IPS-NIHi11 (cell line): ENCODE measurements at regions not wholly inside any gene's neighbourhood (a gene's known extent, or its start where the extent isn't known, plus 50 kb on each side); places are given as distances from the start of the nearest gene placed in this dataset.
"Not testable (repeated sequence)": the region's sequence is repeated elsewhere in the genome, so short reads cannot be mapped to it uniquely, and the experiment has no call there.

ENCODE experiments used
- DNase-seq: peaks from one replicate; pipeline ENCODE4 v3.0.0; 2012; ENCODE audit warnings: mixed read lengths, low spot score

DNA sequence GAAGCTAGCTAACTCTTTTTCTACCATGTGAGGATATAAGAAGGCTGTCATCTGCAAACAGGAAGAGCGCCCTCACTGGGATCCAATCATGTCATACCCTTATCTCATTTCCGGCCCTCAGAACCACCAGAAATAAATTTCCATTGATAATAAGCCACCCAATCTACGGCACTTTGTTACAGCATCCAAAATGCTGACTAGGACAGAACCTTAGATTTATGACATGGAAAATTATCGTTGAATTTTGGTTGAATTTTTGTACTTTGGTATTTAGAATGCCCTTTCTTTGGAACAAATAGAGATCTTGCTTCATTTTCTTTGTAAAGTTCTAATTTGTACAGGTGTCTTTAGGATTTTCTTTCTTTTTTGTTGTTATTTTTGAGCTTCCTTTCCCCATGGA lies 53.3 kb upstream of the CYLC2 start:
- DNase-seq = no peak

DNA sequence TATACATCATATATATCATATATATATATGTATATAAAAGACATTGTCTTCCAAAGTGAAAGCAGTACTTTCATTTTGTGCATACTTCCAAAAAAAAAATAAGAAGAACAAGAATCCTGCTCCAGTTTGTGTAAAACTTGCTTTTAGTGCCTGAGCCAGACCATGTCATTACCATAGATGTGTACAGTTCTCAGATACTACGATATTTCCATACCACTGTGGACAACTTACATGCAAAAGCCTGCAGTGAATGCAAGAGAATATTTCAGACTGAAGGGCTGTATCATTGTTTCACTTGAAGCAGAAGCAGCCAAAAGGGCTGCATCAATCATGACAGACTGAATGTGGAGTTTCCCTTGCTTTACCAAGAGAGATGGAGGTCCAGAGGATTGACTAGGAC lies 72.6 kb upstream of the CYLC2 start:
- DNase-seq = no peak

DNA sequence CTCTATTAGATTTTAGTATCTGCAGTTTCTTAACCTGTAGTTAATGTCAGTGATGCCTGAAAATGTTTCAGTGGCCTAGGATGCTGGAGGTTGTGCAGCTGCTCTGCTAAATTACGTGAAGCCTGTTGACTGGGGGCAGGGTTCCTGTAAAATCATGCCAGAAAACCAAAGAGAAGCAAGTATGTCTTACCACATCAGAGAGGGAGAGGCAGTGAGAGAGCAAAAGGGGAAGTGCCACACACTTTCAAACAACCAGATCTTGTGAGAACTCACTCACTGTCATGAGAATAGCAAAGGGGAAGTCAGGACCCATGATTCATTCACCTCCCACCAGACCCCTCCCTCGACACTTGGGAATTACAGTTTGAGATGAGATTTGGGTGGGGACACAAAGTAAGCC lies 83.9 kb upstream of the CYLC2 start:
- no peak for DNase-seq

DNA sequence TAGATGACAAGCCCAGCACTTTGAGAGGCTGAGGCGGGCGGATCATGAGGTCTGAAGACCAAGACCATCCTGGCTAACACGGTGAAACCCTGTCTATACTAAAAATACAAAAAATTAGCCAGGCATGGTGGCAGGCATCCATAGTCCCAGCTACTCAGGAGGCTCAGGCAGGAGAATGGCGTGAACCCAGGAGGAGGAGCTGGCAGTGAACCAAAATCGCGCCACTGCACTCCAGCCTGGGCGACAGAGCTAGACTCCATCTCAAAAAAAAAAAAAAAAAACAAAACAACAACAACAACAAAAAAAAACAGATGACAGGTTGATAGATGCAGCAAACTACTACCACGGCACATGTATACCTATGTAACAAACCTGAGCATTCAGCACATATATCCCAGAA lies 89.3 kb upstream of the CYLC2 start:
- not testable (repeated sequence) for DNase-seq

DNA sequence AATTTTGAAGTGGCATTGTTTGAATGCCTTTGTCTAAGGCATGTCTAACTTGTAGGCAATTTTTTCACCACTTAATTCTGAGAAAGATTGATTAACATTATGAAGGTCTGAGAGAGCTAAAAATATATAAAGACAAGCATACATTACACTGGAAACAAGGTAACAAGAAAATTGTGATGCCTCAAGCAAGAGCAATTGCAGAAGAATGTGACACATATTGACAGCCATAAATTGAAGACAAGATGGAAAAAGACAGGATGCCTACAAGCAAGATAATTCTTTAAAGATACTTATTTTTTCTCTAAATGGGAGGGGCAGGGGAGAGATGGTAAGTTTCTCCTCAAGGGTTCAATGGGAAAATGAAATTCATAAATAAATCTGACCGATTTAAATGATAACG lies 103.1 kb upstream of the CYLC2 start:
- DNase-seq = no peak

DNA sequence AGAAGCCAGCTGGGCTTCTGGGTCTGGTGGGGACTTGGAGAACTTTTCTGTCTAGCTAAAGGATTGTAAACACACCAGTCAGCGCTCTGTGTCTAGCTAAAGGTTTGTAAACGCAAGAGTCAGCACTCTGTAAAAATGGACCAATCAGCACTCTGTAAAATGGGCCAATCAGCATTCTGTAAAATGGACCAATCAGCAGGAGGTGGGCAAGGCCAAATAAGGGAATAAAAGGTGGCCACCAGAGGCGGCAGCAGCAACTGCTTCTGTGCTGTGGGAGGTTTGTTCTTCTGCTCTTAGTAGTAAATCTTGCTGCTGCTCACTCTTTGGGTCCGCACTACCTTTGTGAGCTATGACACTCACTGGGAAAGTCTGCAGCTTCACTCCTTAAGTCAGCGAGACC lies 106.4 kb upstream of the CYLC2 start:
- not testable (repeated sequence) for DNase-seq

DNA sequence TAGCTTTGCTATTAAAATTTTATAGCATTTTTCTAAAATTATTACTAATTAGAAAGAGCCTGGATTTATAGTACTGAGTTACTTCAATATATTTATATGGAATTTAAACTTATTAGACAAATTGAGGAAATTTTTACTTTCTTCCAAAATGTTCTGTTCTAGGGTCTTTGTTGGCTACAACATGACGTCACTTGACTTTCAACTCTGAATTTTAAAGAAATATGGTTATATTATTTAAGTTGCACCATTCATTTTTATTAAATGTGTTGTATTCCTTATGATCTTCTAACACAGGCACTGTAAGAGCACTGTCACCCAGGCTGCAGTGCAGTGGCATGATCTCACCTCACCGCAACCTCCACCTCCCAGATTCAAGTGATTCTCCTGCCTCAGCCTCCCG lies 119.4 kb upstream of the CYLC2 start:
- DNase-seq = no peak

DNA sequence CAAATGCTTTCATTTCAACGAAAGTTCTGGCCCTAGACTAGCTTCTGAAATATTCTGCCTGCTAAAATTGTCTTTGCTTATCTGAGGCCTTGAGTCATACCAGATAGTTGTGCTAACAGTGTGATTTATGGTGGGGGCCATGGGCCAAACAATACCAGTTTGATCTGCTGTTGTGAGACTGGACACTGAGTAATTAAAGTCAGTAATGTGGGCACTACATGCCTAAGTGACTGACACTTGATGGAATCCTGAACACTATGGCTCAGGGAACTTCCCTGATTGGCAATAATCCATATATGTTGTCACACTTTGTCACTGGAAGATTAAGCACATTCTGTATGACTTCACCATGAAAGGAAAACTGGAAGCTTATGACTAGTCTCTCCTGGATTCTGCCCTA lies 127.6 kb upstream of the CYLC2 start:
- no peak for DNase-seq

DNA sequence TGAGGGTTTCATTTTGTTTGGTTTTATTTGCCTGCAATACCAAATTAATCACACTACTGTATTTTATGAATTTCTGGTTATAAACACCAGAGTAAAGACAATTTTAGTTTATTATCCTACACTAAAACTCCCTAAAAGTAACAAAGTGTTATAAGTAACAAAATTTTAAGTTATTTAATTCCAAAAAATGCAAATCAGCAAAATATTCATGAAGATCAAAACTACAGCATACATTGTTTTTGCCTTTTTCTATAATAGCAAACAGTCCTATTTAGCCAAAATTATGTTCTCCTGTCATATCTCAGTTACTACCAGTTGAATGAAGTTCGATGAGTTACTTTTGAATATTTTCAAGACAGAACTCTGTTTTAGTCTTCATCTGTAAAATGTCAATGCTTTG lies 132.7 kb upstream of the CYLC2 start:
- no peak for DNase-seq

DNA sequence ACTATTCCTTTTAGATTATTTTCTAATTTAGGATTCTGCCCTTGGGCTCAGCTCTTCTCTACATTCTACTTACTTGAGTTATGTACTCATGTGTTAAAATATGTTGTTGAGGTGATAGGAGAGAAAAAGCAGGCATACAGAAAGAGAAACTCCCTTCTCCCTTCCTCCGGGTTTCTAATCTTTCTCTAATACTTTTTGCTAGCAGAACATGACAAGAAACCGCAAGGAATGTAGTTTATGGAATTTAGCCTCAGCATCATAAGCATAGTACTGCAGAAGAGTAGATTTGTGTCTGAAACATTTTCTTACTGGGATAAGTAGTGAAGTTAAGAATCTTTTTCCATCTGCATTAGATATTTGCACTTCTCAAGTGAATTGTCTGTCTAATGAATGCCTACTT lies 139.5 kb upstream of the CYLC2 start:
- no peak for DNase-seq

DNA sequence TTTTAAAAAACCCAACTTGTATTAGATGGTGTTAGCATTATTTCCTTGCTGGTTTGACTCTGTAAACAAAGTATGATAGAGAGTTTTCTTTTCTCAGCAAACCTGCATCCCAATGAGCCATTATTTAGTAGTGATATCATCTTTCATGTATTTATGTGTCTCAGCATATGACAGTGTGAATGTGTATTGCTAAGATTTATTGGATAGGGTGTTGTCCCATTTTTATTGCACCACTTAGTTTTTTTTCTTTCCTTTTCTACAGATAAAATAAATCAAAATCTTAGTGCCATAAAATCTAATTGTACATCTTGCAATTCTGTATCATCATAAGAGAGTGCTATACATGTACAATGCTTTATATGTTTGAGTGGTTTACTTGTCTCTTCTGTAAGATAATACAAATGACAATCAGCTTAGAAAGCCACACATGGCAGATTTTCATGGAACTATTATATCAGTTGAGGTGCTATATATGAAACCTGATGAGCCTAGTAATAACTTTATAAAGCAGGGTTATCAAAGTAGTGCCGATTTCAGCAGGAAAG lies 149.2 kb upstream of the CYLC2 start:
- no peak for DNase-seq

DNA sequence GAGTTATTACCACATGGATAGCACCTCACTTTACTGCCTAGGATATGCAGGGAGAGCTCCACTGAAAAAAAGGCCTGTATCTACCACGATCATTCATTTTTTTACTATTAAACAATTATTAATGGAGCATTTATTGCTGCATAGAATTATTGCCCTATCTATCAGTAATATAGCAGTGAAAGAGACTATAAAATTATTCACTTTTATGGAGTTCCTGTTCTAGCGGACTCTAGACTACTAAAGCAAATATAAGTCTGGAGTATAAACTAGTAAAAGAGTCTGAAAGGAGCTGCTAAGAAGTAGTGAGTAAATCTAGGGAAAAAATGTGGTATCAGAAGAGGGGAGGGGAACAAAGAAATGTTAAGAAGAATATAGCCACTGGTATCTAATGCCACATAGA lies 150.4 kb upstream of the CYLC2 start:
- no peak for DNase-seq

DNA sequence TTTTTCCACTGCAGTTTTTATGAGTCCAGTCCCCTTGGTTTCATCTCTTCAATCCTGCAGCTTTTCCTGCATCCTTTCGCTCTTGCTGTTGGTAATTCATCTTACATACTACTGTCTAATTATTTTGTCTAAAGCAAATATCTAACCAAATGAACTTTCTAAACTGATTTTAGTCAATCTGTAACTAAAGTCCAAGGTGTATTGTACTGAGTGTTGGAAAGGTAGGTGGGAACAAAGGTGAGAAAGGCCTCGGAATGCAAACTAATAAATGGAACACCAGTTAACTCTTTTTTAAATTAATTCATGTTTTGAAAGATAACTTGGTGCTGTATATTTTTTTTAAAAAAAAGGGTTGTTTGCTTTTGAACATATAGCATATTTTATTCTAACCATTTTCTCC lies 152.7 kb upstream of the CYLC2 start:
- DNase-seq = no peak

DNA sequence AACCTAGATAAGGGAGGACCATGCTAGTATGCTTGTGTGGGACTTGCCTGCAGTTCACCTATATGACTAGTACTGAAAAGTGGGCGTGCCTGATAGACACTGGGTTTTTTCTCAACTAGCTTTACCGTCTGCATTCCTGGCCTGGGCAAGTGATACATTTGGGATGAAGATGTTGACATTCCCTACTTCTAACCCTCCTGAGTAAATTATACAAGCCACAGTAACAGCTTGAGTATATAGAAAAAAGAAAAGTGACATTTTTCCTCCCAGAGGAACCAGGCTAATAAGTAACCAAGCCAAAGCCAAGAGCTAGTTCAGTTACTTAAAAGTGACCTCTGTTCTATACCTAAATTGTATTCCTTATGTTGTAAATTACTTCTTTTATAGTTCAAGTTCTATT lies 153.8 kb upstream of the CYLC2 start:
- no peak for DNase-seq

DNA sequence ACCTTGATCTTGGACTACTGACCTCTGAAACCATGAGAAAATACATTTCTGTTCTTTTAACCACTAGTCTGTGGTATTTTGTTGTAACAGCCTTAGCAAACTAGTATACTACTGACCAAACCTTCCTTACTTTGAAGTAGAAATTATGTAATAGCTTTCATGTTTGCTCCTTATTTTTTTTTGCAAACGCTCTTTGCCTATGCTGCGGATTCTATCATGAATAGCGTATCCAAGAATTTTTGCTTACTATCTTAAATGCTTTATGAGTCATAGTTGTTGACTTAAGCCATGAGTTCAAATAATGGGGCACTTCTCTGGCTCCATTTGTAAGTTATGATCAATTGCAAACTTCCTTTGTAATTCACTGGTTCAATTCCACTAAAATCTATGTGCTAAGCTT lies 154.8 kb upstream of the CYLC2 start:
- DNase-seq = no peak

DNA sequence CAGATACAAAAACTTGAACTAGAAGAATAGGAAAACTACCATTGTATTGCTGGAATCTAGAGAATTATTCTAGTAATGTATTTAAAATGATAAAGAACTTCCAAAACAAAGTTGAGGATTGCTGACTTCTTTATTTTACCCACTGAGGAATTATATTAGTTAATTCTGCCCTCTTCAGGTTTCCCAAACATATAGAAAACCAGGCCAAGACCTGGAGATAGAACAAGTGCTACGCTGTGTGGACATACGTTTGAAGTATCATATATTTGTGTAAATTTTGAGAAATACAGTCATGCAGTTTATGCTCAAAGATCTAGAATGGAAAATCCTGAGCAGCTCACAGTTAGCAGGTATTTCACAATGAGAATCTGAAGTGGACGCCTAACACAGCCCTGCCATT lies 162.3 kb upstream of the CYLC2 start:
- DNase-seq = no peak

DNA sequence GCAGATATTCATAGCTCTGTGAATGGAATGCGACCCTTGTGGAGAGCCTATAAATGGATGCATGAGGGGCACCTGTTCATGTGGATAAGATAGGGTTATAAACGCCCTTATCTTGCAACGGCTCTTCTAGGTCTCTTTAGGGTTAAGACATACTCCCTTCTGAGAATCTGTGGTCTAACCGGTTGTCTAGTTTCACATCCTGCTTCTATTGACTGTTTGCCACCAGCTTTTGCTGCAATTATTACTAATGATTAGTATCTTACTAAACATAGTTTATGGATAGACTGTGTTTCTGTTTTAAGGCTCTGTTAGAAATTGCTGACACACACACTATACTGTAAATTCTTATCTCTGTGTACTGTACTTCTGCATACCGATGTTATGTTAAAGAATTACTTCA lies 198.9 kb upstream of the CYLC2 start:
- no peak for DNase-seq

DNA sequence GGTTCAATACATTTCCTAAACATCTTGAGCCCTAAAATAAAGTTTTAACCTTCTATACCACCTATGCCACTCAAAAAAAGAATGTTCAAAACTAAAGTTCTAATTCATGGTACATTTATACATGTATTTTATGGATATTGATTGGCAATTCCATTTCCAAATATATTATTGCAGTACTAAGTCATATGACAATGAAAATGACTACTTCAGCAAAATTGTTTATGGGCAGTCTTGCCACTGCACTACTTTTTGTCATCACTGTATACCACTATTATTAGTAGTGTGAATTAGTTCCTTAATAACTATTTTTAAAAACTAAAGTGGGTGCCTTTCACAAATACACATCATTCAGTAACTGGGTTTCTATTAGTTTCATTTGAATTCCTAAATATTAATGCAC lies 199.6 kb upstream of the CYLC2 start:
- no peak for DNase-seq

DNA sequence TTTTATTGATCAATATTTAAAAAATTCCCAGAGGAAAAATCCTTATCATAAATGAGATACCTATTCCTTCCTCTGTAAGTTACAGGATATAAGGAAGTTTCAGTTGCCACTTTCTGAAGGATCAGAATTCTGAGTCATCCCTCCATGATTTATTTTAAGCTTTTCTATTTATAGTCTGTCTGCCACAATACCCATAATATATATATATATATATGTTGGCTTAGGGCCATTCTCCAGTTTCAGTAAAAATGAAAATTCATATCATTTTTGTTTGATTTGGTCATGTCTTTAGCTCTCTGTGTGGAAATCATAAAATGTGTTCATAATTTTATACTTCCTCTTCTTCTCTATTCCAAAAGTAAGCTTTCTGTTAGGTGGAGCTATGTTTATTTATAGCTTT lies 215.8 kb upstream of the CYLC2 start:
- no peak for DNase-seq

DNA sequence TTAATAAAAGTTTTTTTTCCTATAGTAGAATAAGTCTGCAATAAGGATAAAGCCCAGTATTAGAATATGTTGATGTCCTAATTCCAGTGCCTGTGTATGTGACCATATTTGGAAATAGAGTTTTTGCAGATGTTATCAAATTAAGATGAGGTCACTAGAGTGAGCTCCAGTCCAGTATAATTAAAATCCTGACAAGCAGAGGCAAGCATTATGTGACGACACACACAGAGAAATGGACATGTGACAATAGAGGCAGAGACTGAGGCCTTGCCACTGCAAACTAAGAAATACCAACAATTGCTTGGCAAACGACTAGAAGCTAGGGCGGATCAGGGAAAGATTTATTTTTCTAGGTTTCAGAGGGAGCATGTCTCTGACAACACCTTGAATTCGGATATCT lies 216.4 kb upstream of the CYLC2 start:
- no peak for DNase-seq

DNA sequence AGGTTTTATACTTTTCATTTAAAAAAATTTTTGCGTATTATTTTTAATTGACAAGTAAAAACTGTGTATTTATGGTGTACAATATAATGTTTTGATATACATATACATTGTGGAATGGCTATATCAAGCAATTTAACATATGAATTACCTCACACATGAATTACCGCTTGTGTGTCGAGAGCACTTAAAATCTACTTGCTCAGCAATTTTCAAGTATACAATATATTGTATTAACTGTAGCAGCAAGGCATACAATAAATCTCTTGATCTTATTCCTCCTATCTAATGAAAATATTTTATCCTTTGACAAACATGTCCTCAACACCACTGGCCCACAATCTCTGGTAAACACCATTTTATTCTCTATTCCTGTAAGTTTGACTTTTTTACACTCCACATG lies 224.4 kb upstream of the CYLC2 start:
- no peak for DNase-seq

DNA sequence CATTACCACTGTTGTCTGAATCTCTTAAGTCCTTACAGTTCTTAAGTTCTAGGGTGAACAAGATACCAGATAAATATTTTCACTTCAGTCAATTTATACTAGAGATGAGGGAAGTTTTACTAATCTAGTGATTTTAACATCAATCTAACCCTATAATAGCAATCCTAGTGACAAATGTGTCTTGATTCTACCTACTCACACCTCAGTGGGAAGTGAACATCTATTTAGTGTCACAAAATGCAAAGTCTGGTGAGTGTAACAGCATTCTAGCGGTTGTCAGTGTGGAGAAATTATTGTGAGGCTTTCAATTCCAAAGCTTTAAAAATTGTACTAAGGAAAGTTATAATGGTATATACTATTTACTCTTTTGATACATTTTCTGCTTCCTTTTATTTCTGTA lies 225.8 kb upstream of the CYLC2 start:
- DNase-seq = no peak

DNA sequence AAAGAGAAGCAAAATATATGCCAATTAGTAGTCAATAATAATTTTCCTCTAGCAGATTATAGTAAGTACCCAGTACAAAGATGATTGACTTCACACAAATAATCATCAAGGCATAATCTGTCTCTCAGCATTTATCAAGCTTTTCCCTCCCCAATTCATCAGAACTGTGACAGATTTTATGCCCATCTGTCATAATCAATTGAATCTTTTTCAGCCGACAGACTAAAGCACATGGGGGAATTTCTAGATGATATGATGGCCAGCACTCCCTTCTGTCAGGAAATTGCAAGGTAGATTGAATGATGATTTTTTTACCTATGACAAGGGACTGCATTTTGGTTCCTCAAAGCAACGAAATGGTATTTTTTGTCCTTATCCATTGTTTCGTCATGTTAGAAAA lies 227.1 kb upstream of the CYLC2 start:
- no peak for DNase-seq

DNA sequence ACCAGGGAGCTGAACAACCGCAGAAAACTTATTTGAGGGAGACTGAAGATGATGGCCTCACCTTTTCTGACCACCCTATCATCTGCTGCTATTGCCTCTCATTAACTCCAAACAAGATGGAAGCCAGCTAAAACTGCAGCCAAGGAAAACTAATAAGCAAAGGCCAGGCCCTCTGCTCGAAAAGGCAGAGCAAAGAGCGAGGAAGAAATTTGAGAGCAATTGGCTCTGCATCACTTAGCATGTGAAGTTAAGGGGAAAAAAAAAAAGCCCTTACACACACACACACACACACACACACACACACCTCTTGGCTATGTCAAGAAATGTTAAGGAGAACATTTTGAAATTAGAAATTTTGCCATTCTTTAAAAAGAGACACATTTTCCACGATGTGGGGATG lies 228.1 kb upstream of the CYLC2 start:
- no peak for DNase-seq

DNA sequence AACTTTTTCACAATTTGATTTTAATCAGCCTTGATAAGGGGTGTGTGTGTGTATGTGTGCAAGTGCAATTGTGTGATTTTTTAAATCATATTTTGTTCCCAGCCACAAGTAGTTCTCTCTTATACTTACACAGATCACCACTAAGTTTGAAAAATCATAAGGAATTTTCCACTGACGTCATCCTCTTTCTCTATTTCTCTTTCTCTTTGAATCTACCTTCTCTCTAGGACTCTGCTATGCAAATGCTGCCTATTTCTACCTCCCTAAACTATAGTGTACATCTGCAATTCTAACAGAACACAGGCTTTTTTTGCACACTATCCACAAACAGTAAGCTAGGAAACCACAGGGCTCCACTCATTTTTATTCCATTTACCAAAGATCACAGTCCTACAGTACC lies 254.6 kb upstream of the CYLC2 start:
- DNase-seq = no peak
